H9 (cell line): ENCODE measurements at regions not wholly inside any gene's neighbourhood (a gene's known extent, or its start where the extent isn't known, plus 50 kb on each side); places are given as distances from the start of the nearest gene placed in this dataset.

Experiments used
- DNase-seq: peaks from one replicate; pipeline ENCODE4 v3.0.0-alpha.2; 2017
- H2AFZ ChIP-seq: one replicate; pipeline ENCODE4 v1.6.1; 2013; ENCODE audit warnings: mild to moderate bottlenecking, low read length, control low read depth, moderate library complexity
- H2AK5ac ChIP-seq: 2 replicates; pipeline ENCODE4 v1.6.1; 2013; ENCODE audit warnings: low read length, control low read depth, mixed read lengths; ENCODE audit not compliant: insufficient read length
- H2BK120ac ChIP-seq: one replicate; pipeline ENCODE4 v1.6.1; 2013; ENCODE audit warnings: low read depth, mild to moderate bottlenecking, low read length, control low read depth, inconsistent platforms; ENCODE audit not compliant: poor library complexity, severe bottlenecking
- H2BK12ac ChIP-seq: 2 replicates; pipeline ENCODE4 v1.6.1; 2013; ENCODE audit warnings: low read length, control low read depth, mixed read lengths, low read depth; ENCODE audit not compliant: insufficient read length
- H2BK15ac ChIP-seq: 2 replicates; pipeline ENCODE4 v1.6.1; 2013; ENCODE audit warnings: low read depth, low read length, control low read depth
- H2BK20ac ChIP-seq: one replicate; pipeline ENCODE4 v1.6.1; 2013; ENCODE audit warnings: low read depth, mild to moderate bottlenecking, low read length, control low read depth, inconsistent platforms; ENCODE audit not compliant: poor library complexity, severe bottlenecking
- H2BK5ac ChIP-seq: 2 replicates; pipeline ENCODE4 v1.6.1; 2013; ENCODE audit warnings: low read length, control low read depth, mixed read lengths; ENCODE audit not compliant: insufficient read length
- H3K14ac ChIP-seq: 2 replicates; pipeline ENCODE4 v1.6.1; 2013; ENCODE audit warnings: low read length, control low read depth; ENCODE audit not compliant: insufficient read depth
- H3K18ac ChIP-seq: 2 replicates; pipeline ENCODE4 v1.6.1; 2013; ENCODE audit warnings: low read depth, mild to moderate bottlenecking, mixed read lengths, low read length, control low read depth; ENCODE audit not compliant: insufficient read length
- H3K23ac ChIP-seq: 2 replicates; pipeline ENCODE4 v1.6.1; 2013; ENCODE audit warnings: low read length, control low read depth, mixed read lengths, low read depth; ENCODE audit not compliant: insufficient read length
- H3K23me2 ChIP-seq: 2 replicates; pipeline ENCODE4 v1.6.1; 2013; ENCODE audit warnings: low read depth, mild to moderate bottlenecking, mixed read lengths, low read length, control low read depth; ENCODE audit not compliant: insufficient read length, poor library complexity, severe bottlenecking
- H3K27ac ChIP-seq: 2 replicates; pipeline ENCODE4 v1.5.1; 2013; ENCODE audit warnings: low read length, control low read depth, mixed read lengths, low read depth; ENCODE audit not compliant: insufficient read length
- H3K27me3 ChIP-seq: 2 replicates; pipeline ENCODE4 v1.6.1; 2013; ENCODE audit warnings: low read length, control low read depth, inconsistent platforms; ENCODE audit not compliant: insufficient read depth
- H3K4ac ChIP-seq: 2 replicates; pipeline ENCODE4 v1.6.1; 2013; ENCODE audit warnings: low read depth, mild to moderate bottlenecking, control low read depth, inconsistent platforms, low read length, moderate library complexity
- H3K4me1 ChIP-seq: 2 replicates; pipeline ENCODE4 v1.6.1; 2013; ENCODE audit warnings: low read length, control low read depth, inconsistent platforms; ENCODE audit not compliant: insufficient read depth
- H3K4me2 ChIP-seq: 2 replicates; pipeline ENCODE4 v1.6.1; 2013; ENCODE audit warnings: low read length, control low read depth, mixed read lengths; ENCODE audit not compliant: insufficient read length, insufficient read depth
- H3K56ac ChIP-seq: 2 replicates; pipeline ENCODE4 v1.6.1; 2013; ENCODE audit warnings: low read depth, mild to moderate bottlenecking, mixed read lengths, low read length, control low read depth; ENCODE audit not compliant: insufficient read length
- H3K79me1 ChIP-seq: 2 replicates; pipeline ENCODE4 v1.6.1; 2013; ENCODE audit warnings: low read depth, mild to moderate bottlenecking, moderate library complexity, low read length, control low read depth, inconsistent platforms; ENCODE audit not compliant: insufficient read depth, poor library complexity, severe bottlenecking
- H3K79me2 ChIP-seq: 2 replicates; pipeline ENCODE4 v1.6.1; 2013; ENCODE audit warnings: low read length, control low read depth, inconsistent platforms; ENCODE audit not compliant: insufficient read depth
- H3K9ac ChIP-seq: 2 replicates; pipeline ENCODE4 v1.6.1; 2013; ENCODE audit warnings: low read length, control low read depth, mixed read lengths; ENCODE audit not compliant: insufficient read length; ENCODE audit errors: extremely low read depth
- H3K9me3 ChIP-seq: one replicate; pipeline ENCODE4 v1.6.1; 2013; ENCODE audit warnings: low read depth, low read length, inconsistent platforms; ENCODE audit not compliant: control insufficient read depth
- H3T11ph ChIP-seq: one replicate; pipeline ENCODE4 v1.6.1; 2013; ENCODE audit warnings: mild to moderate bottlenecking, low read length, control low read depth, inconsistent platforms
- H4K20me1 ChIP-seq: one replicate; pipeline ENCODE4 v1.6.1; 2013; ENCODE audit not compliant: control insufficient read depth, insufficient read length, insufficient read depth
- H4K5ac ChIP-seq: 2 replicates; pipeline ENCODE4 v1.6.1; 2013; ENCODE audit warnings: low read depth, mild to moderate bottlenecking, mixed read lengths, low read length, control low read depth; ENCODE audit not compliant: insufficient read length
- H4K8ac ChIP-seq: replicated peaks from 2 replicates; pipeline ENCODE4 v1.6.1; 2013; ENCODE audit warnings: low read length, control low read depth, mixed read lengths, low read depth; ENCODE audit not compliant: insufficient read length
- H4K91ac ChIP-seq: 2 replicates; pipeline ENCODE4 v1.6.1; 2013; ENCODE audit warnings: low read depth, mild to moderate bottlenecking, moderate library complexity, mixed read lengths, low read length, control low read depth; ENCODE audit not compliant: insufficient read length
- H3K27ac Mint-ChIP-seq, 3 experiments: 2 replicates in 2 of 3; 3 replicates in 1 of 3; pipeline ENCODE4 v1.8.0; 2020 to 2021; ENCODE audit warnings: mixed read lengths in 3 of 3, mild to moderate bottlenecking in 1 of 3, moderate library complexity in 1 of 3
- H3K27me3 Mint-ChIP-seq: 2 replicates; pipeline ENCODE4 v1.8.0; 2021; ENCODE audit warnings: low read depth, mild to moderate bottlenecking, moderate library complexity, mixed read lengths
- H3K36me3 Mint-ChIP-seq, 3 experiments: 2 replicates in 2 of 3; 3 replicates in 1 of 3; pipeline ENCODE4 v1.8.0; 2020 to 2021; ENCODE audit warnings: low read depth in 3 of 3, mixed read lengths in 3 of 3; ENCODE audit not compliant: insufficient read depth in 1 of 3
- H3K4me1 Mint-ChIP-seq, 2 experiments: 2 replicates each; pipeline ENCODE4 v1.8.0; 2020; ENCODE audit warnings: mixed read lengths in 2 of 2
- H3K4me3 Mint-ChIP-seq, 2 experiments: 2 replicates in 1 of 2; 3 replicates in 1 of 2; pipeline ENCODE4 v1.8.0; 2020 to 2021; ENCODE audit warnings: mild to moderate bottlenecking in 2 of 2, mixed read lengths in 2 of 2, moderate library complexity in 1 of 2
- H3K9me3 Mint-ChIP-seq, 2 experiments: 2 replicates in 1 of 2; 3 replicates in 1 of 2; pipeline ENCODE4 v1.8.0; 2020; ENCODE audit warnings: mild to moderate bottlenecking in 2 of 2, mixed read lengths in 2 of 2, moderate library complexity in 1 of 2
- CTCF ChIP-seq: fragments of 200-600 bp; sonication (generic); conservative IDR thresholded peaks from 3 replicates; pipeline ENCODE4 v1.8.0; 2021; ENCODE audit warnings: antibody characterized with exemption, mild to moderate bottlenecking

- DNase-seq: no peak
- no peaks in the 10 kb centered on the region; the same call in 1 of the 2 replicates for H3K4me1 ChIP-seq
These were observed 252.9 kb upstream of the SOX2 start for GRCh38 chr3:181458857-181459256.

More at GRCh38 chr3:181458857-181459256, 252.9 kb upstream of the SOX2 start:
- H2AFZ ChIP-seq: no peak overlapping the region
- no peaks in the 10 kb centered on the region for H3K27me3 Mint-ChIP-seq
- H3K23me2 ChIP-seq: no peaks in the 10 kb centered on the region
- H3K9me3 ChIP-seq: no peaks in the 10 kb centered on the region
- no peak overlapping the region for H2BK5ac ChIP-seq
- H3K56ac ChIP-seq: no peak overlapping the region
- no peak overlapping the region for H4K5ac ChIP-seq
- H4K8ac ChIP-seq: no peak overlapping the region
- no peaks in the 10 kb centered on the region for H3K79me1 ChIP-seq
- no peak overlapping the region for H3K27ac Mint-ChIP-seq
- no peak overlapping the region for H3K4me3 Mint-ChIP-seq
- no peak overlapping the region for H3K27ac ChIP-seq
- no peak overlapping the region for H3T11ph ChIP-seq
- H2AK5ac ChIP-seq: no peak overlapping the region
- no peak overlapping the region for H3K9ac ChIP-seq
- no peak overlapping the region for H4K91ac ChIP-seq
- no peak overlapping the region for H3K23ac ChIP-seq
- H3K4ac ChIP-seq: no peak overlapping the region
- no peak overlapping the region for H2BK120ac ChIP-seq
- no peak overlapping the region for H3K4me2 ChIP-seq
- no peaks in the 10 kb centered on the region for H3K79me2 ChIP-seq
- H3K27me3 ChIP-seq: no peaks in the 10 kb centered on the region
- H3K18ac ChIP-seq: no peak overlapping the region
- no peaks in the 10 kb centered on the region for H3K9me3 Mint-ChIP-seq
- no peak overlapping the region for H2BK20ac ChIP-seq
- peaks cover 25 to 26% of the 10 kb centered on the region in 2 experiments for H3K4me1 Mint-ChIP-seq
- no peak overlapping the region for H2BK12ac ChIP-seq
- H4K20me1 ChIP-seq: no peaks in the 10 kb centered on the region
- no peak overlapping the region for H3K14ac ChIP-seq
- no peaks in the 10 kb centered on the region for H3K36me3 Mint-ChIP-seq
- H2BK15ac ChIP-seq: no peak overlapping the region
- no peak for TF ChIP-seq CTCF
